VCaP (cell line): ENCODE measurements at regions not wholly inside any gene's neighbourhood (a gene's known extent, or its start where the extent isn't known, plus 50 kb on each side); places are given as distances from the start of the nearest gene placed in this dataset.

Source experiments
- H3K27ac ChIP-seq: fragments of 450-650 bp; 2 replicates; pipeline ENCODE4 v1.5.1; 2017
- CTCF ChIP-seq: fragments of 450-650 bp; conservative IDR thresholded peaks from 2 replicates; pipeline ENCODE4 v1.5.1; 2017; ENCODE audit warnings: mild to moderate bottlenecking, moderate library complexity

DNA sequence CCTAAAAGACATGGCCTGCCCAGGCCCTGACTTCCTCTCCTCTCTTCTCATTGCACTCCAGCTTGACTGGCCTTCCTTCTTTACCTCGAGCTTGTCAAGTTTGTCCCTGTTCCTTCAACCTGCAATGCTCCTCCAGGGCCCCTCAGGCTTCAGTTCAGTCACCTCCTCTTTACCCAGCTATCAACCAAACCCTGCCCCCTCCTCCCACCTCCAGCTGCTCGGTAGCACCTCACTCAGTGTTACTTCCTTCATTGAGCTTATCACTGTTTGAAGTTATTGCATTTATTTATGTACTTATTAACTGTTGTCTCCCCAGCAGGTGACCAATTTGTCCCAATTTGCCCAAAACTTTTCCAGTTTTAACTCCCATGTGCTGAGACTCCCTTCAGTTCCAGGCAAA lies 95.8 kb upstream of the UBE2E1 start:
- no peak for TF ChIP-seq CTCF
- H3K27ac ChIP-seq, result no peak overlapping the region

GRCh38 chr3:23710555-23710954 lies 95.2 kb upstream of the UBE2E1 start:
- H3K27ac ChIP-seq, result no peak overlapping the region
- no peak for TF ChIP-seq CTCF

DNA sequence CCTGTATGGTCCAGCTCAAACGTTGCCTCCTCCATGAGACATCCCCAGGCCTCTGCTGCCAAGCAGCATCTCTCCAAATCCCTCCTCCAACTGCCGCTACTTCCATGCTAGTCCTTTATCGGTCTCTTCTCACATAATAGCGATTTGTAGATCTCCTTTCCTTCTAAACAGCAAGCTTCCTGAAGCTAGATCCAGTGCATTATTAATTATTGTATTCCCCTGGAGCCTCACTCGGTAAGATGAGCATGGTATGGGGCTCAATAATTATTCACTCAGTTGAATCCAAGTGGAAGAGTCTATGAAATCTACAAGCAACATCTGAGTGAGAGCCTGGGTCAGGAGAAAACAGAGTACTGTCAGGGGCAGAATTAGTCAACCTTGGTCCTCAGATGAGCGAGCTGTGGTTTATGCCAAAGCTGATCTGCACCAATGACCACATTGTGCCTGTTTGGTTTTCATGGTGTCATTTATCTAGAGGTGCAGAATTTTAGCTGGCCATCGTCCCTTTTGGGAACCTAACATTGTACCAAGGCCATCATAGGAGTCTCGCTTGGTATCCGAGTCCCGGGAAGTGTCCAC lies 93.8 kb upstream of the UBE2E1 start:
- peak overlapping the region; percentile 79 for H3K27ac ChIP-seq
- no peak for TF ChIP-seq CTCF

DNA sequence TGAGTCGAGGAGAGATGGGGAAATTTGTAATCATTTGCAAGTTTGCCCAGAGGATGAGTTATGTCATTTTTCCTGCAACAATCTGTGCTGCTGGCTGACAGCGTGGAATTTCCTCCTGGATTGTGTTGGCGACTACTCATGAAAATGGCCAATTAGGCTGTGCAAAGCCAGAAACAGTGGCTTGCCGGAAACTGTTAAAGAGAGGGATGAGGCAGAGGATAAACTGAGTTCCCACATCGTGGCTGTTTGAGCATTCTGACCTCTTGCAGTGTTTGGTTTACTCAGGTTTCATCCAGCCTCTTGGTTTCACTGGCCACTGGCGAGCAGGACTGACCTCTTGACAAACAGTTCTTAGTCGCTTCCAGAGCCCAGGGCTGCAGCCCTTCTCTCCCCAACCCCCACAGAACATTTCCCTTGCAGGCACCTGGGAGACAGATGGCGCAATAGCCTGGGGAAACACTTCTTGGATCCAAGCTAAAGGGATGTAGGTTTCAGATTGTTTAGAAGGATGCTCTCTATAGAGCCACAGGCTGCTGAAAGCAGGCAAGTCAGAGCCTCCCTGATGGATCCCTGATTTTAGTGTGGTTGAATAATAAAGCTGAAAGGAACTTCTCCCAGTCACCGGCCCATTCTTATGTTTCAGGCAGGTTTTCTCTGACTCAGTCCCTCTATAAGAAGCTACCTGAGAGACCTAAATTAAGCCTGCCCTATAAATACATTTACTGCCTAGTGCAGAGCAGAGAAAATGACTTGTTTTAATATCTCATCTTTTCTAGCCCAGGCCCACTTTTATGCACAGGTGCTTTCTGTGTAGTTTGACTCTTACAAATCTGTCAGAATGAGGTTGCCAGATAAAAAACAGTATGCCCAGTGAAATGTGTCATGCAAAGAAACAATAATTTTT lies 92.8 kb upstream of the UBE2E1 start:
- peak overlapping the region; percentile 79 for H3K27ac ChIP-seq
- TF ChIP-seq CTCF, result peak; percentile 80

DNA sequence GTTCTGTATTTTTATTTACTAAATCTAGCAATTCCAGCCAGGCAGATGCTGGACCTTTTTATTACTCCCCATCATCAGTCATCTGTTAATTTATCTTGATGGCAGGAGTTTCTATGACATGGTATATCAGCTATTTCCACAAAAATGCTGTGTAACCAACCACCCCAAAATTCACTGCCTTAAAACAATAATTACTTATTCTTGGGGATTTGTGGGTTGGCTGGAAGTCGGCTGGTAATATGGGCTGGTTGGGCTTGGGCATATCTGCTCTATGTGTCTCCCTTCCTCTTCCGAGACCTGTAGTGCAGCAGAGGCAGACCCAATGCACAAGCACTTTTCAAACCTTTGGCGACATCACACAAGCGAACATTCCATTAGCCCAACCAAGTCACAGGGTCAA lies 92.1 kb upstream of the UBE2E1 start:
- TF ChIP-seq CTCF, result no peak
- H3K27ac ChIP-seq, result peak overlapping the region; percentile 79

- no peak for TF ChIP-seq CTCF
- no peak overlapping the region for H3K27ac ChIP-seq
Observed at GRCh38 chr3:23720059-23720458, 85.7 kb upstream of the UBE2E1 start.

GRCh38 chr3:23720885-23721284 lies 84.9 kb upstream of the UBE2E1 start:
- no peak overlapping the region for H3K27ac ChIP-seq
- no peak for TF ChIP-seq CTCF
